Cardiac muscle cell (in vitro differentiated cells and primary cell): ENCODE measurements at regions not wholly inside any gene's neighbourhood (a gene's known extent, or its start where the extent isn't known, plus 50 kb on each side); places are given as distances from the start of the nearest gene placed in this dataset.
A peak's percentile ranks its signal among the peaks of the same experiment; 100 is the strongest.

ENCODE experiments used
- DNase-seq, 2 donors: peaks; one replicate each; pipeline versions ENCODE4 v3.0.0 to v3.0.0-alpha.2; 2010 to 2017; ENCODE audit warnings: low read depth in 1 of 2, low spot score in 1 of 2
- H3K27ac ChIP-seq: fragments of 200-600 bp; sonication (generic); 2 replicates; pipeline ENCODE4 v1.5.1; 2016
- H3K27me3 ChIP-seq: fragments of 200-600 bp; sonication (generic); 2 replicates; pipeline ENCODE4 v1.6.0; 2016; ENCODE audit warnings: control low read depth
- H3K36me3 ChIP-seq: fragments of 200-600 bp; sonication (generic); 2 replicates; pipeline ENCODE4 v1.5.1; 2016; ENCODE audit warnings: control low read depth
- H3K4me1 ChIP-seq: fragments of 200-600 bp; sonication (generic); 2 replicates; pipeline ENCODE4 v1.8.1; 2017; ENCODE audit warnings: low read depth, mild to moderate bottlenecking, mixed run types
- H3K4me3 ChIP-seq: fragments of 200-600 bp; sonication (generic); 2 replicates; pipeline ENCODE4 v1.5.1; 2016; ENCODE audit warnings: mild to moderate bottlenecking
- H3K9me3 ChIP-seq: fragments of 200-600 bp; sonication (generic); 2 replicates; pipeline ENCODE4 v1.5.1; 2017; ENCODE audit warnings: low read depth, mild to moderate bottlenecking, control low read depth
- TF ChIP-seq, protein P1 (sequence below): IDR thresholded peaks from 2 replicates; pipeline ENCODE4 v1.5.1; 2012; ENCODE audit warnings: low read depth, mild to moderate bottlenecking, low read length

DNA sequence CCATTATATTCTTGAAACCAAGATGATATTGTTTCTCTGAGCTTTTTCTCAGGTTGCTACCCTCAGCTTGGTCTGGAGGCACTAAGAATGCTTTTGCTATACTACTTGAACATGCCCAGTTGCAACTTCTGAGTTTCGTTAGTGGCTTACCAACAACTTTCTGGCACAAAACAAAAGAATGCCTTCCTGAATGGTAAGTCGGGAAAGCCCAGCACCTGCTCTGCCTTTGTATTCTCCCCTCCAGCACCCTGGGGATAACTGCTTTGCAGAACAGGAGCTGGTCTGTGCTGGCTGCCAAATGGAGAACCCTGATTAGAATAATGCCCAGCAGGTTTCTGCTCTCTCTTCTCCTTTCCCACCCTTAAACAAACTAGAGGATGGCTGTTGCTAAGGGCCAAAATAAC lies 149.3 kb downstream of the TGFB2 start:
- no peaks in the 10 kb centered on the region for H3K27me3 ChIP-seq
- H3K36me3 ChIP-seq, result no peaks in the 10 kb centered on the region
- TF ChIP-seq, protein P1, sequence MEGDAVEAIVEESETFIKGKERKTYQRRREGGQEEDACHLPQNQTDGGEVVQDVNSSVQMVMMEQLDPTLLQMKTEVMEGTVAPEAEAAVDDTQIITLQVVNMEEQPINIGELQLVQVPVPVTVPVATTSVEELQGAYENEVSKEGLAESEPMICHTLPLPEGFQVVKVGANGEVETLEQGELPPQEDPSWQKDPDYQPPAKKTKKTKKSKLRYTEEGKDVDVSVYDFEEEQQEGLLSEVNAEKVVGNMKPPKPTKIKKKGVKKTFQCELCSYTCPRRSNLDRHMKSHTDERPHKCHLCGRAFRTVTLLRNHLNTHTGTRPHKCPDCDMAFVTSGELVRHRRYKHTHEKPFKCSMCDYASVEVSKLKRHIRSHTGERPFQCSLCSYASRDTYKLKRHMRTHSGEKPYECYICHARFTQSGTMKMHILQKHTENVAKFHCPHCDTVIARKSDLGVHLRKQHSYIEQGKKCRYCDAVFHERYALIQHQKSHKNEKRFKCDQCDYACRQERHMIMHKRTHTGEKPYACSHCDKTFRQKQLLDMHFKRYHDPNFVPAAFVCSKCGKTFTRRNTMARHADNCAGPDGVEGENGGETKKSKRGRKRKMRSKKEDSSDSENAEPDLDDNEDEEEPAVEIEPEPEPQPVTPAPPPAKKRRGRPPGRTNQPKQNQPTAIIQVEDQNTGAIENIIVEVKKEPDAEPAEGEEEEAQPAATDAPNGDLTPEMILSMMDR, result no peak
- no peak overlapping the region for H3K27ac ChIP-seq
- DNase-seq, result no peak
- H3K4me3 ChIP-seq, result no peak overlapping the region
- H3K4me1 ChIP-seq, result peaks cover 10% of the 10 kb centered on the region
- H3K9me3 ChIP-seq, result no peaks in the 10 kb centered on the region

DNA sequence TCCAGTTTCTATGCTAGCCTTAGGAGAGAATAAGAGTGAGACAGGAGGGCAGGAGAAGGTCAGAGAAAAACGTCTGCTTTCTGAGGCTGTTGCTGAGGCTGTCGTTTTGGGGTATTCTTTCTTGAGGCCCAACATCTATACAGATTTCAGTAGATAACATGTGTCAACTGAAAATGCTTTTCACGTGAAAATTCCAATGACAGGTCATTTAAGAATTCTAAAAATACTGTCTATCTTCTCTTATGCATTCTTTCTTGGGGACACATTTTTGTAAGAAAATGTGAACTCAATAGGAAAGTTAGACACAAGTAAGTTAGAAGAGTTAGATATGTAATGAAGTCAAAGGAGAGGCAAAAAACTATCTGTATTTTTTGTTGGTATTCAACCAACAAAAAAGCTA lies 150.8 kb downstream of the TGFB2 start:
- Histone ChIP-seq H3K4me3 (no peak overlapping the region), H3K27ac (no peak overlapping the region), H3K9me3 (no peaks in the 10 kb centered on the region), H3K27me3 (no peaks in the 10 kb centered on the region), H3K4me1 (peaks cover 14% of the 10 kb centered on the region), H3K36me3 (no peaks in the 10 kb centered on the region)
- no peak for DNase-seq
- TF ChIP-seq, protein P1, result no peak

DNA sequence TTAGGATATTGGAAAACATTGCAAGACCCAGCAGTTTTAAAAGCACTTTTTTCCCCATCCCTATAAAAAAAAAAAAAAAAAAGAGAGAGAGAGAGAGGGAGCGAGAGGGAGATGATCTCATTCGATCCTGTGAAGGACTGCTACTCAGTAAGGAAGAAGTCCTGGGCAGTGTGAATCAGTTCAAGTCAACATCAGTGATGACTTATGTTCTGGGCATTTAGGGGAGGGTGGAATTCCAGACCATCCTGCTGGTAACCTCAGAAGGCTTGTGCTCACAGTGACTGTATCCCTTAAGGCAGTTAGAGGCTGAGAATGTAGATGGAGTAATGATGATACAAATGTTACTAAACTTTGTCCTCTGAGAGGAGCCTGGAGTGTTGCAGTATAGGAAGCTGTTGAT lies 151.4 kb downstream of the TGFB2 start:
- Histone ChIP-seq H3K36me3 (no peaks in the 10 kb centered on the region), H3K9me3 (no peaks in the 10 kb centered on the region), H3K27me3 (no peaks in the 10 kb centered on the region), H3K4me3 (no peak overlapping the region), H3K4me1 (peaks cover 17% of the 10 kb centered on the region), H3K27ac (no peak overlapping the region)
- peak in 1 of 2 donors; percentile 93 for DNase-seq
- TF ChIP-seq, protein P1, result no peak

DNA sequence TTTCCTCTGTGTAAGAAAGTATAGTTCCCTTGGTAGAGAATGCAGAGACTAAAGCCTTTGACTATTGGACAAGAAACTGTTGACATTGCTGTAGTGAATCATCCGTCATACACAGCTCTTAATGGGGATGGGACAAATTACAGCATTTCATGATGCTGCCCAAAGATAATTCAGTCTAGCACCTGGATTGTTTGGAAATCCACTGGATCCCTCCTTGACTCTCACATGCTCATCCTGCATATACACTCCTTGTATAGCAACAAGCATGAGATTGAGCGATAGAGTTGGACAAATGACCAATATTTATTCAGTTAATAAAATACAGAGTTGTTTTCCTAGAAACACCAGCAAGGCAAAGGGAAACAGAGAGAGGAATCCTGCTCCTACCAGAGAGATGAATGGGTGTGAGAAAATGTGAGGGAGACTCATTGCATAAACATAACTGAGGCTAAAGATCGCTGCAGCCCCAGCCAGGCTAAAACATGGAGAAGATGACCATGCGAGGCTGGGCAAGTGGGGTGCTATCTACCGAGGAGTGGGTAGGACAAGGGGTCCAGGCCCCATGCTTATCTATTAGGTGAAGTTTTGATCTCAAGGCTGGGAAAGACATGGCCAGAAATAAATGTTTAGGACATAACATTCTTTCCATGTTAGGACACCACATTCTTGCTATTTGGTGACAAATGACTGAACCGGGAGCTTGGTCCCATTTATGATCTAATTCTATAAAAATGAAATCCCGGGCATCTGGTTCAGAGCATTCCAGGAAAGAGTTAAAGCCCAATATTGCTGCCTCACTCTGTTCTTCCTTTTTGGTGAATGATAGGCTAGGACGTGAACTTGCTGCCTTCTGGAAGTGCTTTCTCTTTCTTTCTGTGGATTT lies 153.2 kb downstream of the TGFB2 start:
- Histone ChIP-seq H3K4me1 (peaks cover 19% of the 10 kb centered on the region), H3K27me3 (no peaks in the 10 kb centered on the region), H3K4me3 (no peak overlapping the region), H3K27ac (peak overlapping the region; percentile 33), H3K9me3 (no peaks in the 10 kb centered on the region), H3K36me3 (no peaks in the 10 kb centered on the region)
- DNase-seq, result no peak
- TF ChIP-seq, protein P1, result no peak

DNA sequence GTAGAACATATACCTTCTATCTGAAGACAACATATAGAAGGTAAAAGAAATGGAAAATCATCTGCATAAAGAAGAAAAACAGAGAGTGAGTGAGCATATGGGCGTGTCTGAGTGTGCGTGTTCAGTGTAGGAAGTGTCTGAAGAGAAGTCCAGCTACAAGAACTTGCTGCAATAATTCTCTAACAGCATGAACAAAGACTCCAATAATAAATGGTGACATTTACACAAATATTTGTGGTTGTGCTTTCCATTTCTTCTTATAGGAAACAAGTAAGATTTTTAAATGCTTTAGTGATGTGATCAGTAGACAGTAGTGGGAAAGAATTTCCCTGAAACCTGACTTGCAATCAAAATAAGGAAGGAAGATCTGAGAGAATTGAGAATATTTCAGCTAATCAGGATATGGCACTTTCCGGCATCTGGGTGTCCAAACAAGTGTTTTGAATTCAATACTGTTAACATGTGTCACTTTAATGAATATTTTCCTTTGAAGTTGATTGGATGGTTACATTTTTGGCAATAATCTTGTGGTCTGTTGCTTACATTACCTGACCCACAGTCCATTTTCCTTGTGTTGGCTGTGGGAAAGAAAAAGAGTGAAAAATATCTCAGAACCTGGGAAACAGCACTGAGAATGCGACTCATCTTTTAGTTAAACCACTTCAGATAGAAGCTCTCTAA lies 154.0 kb downstream of the TGFB2 start:
- peak in 1 of 2 donors; percentile 64 for DNase-seq
- Histone ChIP-seq H3K27me3 (no peaks in the 10 kb centered on the region), H3K4me1 (peaks cover 19% of the 10 kb centered on the region), H3K9me3 (no peaks in the 10 kb centered on the region), H3K36me3 (no peaks in the 10 kb centered on the region), H3K27ac (peak overlapping the region; percentile 33), H3K4me3 (no peak overlapping the region)
- TF ChIP-seq, protein P1, result no peak
